ENCODE measurements at regions not wholly inside any gene's neighbourhood (a gene's known extent, or its start where the extent isn't known, plus 50 kb on each side); places are given as distances from the start of the nearest gene placed in this dataset.

DNA sequence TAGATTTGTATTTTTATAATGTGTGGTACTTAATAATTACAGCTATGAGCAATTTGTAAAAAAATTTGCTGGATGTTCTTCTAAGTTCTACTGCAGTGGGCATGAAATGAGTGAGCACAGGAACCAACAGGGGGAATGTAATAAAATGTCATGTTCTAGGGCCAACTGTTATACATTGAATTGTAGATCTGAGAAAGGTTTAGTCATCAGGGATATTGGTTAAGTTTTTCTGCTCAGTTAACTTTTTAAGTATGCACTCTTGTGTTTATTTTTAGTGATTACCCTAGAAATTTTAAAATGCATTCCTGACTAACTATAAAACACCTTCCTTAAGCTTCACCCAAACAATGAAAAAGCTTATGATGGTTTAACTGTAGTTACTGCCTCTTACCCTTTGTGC is 101.8 kb downstream of the CAND1 start:
- ChIA-PET CTCF (interaction anchor here (0.8 kb wide), 1 partner anchor 329 kb away, joined by 3 read pairs; no protein-coding TSS in a partner anchor), POLR2A (no interaction called here)

DNA sequence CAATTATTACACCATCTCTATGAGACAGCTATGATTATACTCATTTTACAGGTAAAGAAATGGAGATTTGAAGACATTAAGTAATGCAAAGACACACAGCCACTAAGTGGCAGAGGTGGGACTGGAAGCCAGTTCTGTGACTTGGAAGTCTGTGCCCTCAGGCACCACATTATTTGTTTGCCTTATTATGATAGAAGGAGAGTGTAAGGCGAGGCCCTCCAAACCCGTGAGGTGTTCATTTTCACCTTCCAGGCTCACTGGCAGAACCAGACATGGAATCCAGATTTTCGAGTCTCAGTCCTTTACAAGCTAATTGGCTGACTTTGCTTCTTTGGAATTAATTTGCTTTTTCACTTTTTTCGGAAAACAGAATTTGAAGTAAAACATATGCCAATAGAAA is 107.9 kb downstream of the CAND1 start:
- ChIA-PET CTCF (no interaction called here), POLR2A (no interaction called here)

DNA sequence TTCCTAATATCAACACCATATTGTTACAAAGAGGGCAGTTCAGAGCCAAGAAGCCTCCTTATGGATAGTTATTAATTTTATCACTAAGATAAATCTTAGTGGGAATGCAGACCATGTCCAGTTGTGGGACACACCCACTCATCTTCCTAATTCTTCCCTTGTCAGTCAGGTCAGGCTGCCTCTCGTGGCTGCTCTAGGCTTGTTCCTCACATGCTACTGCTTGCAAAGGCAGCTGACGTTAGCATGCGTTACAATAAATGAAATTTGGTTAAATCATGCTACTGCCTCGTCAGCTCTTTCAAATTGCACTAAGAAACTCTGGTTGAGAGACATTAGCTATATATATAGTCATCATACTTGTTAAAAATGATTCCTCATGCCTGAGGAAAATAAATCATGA is 108.4 kb downstream of the CAND1 start:
- CTCF ChIA-PET, result no interaction called here
- POLR2A ChIA-PET, result no interaction called here

GRCh38 chr12:67382241-67382871 is 113.2 kb downstream of the CAND1 start:
- ChIA-PET CTCF (no interaction called here), POLR2A (no interaction called here)

DNA sequence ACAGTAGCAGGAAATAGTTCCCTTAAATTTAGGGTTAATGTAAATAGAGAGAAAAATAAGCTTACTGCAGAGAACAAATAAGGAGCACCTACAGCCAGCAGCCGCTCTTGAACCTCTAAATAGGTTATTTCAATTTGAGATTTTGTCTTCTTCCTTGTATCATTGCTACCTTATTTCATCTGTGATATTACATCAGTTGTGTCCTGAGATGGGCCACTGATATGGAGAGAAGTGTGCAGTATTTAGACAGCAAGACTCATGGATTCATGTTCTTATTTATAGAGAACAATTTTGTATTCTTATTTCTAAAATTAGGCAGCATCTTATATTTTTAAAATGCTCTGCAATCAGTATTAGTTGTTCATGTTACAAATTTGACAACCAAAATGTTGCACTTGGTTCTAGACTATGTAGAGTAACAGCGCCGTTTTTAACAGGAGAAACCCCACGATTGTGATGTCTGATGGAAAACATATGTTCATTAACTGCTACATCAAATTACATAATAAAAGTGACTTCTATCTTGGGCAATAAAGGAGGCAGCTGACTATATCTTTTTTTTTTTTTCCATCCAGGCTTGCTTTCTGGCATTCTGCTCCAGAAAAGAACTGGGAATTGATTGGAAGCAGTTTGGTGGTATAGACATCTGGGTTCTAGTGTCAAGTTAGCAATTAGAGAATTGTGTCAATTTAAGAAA is 117.9 kb downstream of the CAND1 start:
- POLR2A ChIA-PET, result no interaction called here
- CTCF ChIA-PET, result no interaction called here

DNA sequence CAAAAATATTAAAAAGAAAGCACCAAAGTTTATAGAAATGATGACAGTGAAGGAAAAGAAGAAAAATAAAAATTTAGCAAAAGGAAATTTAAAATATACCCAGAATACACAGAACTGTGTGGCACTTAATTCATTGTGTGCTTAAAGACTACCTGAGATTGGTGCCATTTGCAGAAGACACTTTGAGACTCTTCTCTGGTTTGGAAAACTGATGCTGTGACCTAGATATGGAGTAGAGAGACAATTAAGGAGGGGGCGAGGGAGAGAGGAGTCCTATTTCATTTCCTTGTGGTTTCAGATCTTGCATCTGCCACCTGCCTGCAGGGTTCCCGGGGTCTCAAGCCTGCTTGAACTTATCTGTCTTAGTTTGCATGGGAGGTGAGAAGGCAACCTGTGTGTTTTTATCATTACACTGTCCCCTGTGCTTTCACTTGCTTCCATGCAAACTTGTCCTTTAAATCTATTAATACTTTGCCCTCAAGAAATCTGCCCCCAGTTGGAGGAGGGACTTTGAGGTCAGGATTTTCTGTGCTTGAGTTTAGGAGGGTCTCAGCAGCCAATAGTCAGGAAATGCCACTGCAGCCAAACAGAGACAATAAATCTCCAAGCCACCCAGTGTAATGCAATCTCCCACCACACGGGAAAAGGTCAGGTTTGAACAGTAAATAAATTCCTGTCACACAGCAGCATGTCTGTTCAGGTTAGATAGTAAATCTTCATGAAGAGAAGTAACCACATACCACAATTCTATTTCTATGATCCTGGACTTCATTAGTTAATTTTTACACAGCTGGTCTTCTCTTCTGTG is 119.4 kb downstream of the CAND1 start:
- POLR2A ChIA-PET, result no interaction called here
- CTCF ChIA-PET, result no interaction called here

DNA sequence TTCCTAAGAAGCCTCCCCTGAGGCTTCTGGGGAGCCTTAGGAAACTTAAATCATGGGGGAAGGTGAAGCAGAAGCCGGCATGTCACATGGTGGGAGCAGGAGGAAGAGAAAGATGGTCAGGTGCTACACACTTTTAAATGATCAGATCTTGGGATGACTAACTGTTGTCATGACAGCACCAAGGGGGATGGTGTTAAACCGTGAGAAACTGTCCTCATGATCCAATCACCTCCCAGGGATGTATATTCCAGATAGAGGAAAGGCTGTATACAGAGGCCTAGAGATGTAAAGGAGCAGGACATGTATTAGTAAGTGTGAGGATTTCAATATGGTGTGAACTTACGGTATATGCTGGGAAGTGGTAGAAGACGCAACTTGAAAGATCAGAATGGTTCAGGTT is 121.1 kb downstream of the CAND1 start:
- CTCF ChIA-PET, result no interaction called here
- POLR2A ChIA-PET, result no interaction called here

DNA sequence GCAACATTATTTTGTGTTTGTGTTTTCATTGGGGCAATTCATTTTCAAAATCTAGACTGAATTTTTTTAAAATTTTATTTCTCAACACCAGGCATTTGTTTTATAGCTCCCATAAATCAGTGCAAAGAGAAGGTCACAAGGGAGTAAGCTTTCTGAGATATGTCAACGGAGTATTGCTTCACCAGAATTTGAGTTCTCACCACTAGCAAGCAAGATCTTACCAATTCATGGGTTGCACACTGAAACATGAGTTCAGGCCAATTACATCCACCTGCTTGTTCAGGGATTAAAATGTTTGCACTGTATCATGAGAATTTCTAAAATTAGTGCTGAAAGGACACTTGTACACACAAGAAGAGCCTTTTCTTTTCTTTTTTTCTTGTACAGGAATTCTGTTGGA is 121.9 kb downstream of the CAND1 start:
- ChIA-PET POLR2A (no interaction called here), CTCF (no interaction called here)

GRCh38 chr12:67391656-67392055 is 122.5 kb downstream of the CAND1 start:
- CTCF ChIA-PET, result no interaction called here
- POLR2A ChIA-PET, result no interaction called here

- ChIA-PET POLR2A (no interaction called here), CTCF (no interaction called here)
Measured at GRCh38 chr12:67394550-67394949, 125.4 kb downstream of the CAND1 start.

DNA sequence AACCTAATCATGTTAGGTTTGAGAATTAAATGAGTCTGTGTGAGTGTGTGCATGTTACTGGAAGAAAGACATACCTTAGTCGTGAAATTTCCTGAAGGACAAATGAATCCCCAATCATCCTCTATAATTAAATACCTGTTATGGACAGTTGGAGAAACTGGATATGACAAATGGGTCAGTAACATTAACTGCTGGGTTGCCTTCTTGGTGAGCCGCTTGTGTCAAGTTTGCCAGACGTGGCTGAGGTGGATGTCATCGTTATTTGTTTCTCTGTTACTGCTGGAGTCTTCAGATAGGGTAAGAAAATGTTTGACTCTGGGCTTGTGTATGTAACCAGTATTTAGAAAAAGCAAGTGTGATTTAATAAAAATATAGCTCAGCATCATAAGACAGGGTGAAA is 131.6 kb downstream of the CAND1 start:
- POLR2A ChIA-PET, result no interaction called here

DNA sequence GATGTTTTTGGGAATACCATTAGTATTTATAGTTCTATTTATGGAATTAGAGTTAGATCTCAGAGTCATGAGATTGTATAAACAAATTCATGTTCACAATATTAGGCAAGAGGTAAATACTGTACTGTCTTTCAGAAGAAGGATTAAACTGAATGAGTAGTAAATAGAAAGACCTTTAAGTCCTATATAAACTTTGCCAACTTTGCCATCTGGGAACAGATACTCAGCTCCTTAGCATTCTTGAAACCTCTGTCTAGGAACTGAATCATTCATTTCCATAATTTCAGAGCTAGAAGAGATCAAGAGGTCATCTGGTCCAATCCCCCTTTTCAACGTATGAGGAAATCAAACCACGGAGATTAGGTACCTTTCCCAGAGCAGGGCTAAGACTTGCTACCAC is 141.1 kb downstream of the CAND1 start:
- ChIA-PET CTCF (interaction anchor here (0.9 kb wide), 1 partner anchor 54 kb away, joined by 3 read pairs; no protein-coding TSS in a partner anchor), POLR2A (no interaction called here)

More for the DNA sequence above, 131.6 kb downstream of the CAND1 start:
- CTCF ChIA-PET, result no interaction called here

DNA sequence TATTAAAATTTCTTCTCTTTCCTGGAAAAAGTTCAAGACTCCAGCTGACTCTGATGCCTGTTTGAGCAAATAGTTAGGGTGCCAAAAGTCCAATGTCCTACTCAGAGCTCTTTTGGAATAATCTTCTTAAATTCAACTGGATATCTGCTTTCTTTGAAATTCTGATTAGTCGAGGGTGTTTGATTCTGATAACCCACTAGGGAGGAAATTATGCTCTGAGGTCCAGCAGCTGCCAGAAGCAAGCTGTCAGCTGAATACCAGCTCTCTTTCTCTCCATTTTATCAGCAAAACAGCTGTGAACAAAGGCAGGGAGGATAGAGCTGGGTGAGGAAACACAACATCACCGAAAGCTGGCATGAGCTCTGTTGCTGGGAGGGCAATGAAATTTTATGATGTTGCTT is 141.5 kb downstream of the CAND1 start:
- POLR2A ChIA-PET, result no interaction called here
- CTCF ChIA-PET, result interaction anchor here (0.9 kb wide), 1 partner anchor 54 kb away, joined by 3 read pairs; no protein-coding TSS in a partner anchor

DNA sequence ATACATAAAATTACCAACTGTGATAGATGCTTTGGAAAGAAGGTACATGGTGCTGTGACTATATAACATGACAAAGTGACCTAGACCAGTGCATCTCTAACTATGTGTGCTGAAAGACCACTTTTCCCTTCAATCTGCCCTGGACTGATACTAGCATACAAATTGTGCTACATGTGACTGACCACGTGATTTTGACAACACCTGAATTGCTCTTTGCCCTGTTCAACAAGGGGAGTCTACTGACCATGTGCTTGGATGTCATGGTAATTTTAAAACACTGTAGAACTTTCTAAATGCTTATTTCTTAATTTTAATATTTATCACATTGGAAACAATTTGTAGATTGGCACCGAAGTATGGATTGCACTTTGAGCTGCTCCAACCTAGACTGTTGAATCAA is 142.4 kb downstream of the CAND1 start:
- CTCF ChIA-PET, result no interaction called here

DNA sequence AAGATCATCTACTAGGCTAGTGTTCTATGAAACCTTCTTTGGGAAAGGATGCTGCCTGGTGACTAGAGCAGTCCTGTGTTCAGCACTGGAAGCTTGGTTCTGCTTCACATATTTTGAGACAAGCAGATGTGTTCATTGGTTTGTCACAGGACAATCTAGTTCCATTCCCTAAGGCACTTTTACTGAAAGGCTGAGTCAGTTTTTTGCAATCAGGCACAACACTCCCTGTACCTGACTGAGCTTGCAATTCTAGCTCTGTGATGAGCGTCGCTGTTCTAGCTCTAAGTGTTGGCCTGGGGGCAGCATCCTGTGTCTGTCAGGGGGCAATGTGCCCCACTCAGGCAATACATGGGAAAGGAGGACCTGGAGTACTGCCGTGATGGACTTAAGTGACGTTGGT is 144.4 kb downstream of the CAND1 start:
- CTCF ChIA-PET, result no interaction called here
- POLR2A ChIA-PET, result no interaction called here

More for the DNA sequence above, 142.4 kb downstream of the CAND1 start:
- POLR2A ChIA-PET, result no interaction called here

GRCh38 chr12:67414011-67414715 is 145.0 kb downstream of the CAND1 start:
- ChIA-PET POLR2A (no interaction called here), CTCF (no interaction called here)

DNA sequence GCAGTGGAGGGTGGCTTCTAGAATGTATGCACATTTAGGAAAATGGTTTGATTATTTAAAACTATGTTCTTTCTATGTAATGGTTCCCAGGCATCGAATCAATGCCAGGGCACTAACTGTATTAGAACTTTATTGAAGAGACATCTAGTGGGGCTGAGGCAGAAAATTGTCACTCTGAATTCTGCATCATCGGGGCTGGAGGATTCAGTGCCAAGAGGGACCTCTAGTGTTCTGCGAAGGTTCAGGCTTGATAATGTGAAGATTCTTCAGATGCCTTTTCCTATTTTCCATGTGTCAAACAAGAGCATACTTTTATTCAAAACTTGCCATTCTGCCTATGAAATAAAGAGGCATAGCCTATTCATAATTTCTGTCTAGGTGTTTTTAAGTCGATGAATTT is 146.3 kb downstream of the CAND1 start:
- ChIA-PET POLR2A (no interaction called here), CTCF (no interaction called here)

DNA sequence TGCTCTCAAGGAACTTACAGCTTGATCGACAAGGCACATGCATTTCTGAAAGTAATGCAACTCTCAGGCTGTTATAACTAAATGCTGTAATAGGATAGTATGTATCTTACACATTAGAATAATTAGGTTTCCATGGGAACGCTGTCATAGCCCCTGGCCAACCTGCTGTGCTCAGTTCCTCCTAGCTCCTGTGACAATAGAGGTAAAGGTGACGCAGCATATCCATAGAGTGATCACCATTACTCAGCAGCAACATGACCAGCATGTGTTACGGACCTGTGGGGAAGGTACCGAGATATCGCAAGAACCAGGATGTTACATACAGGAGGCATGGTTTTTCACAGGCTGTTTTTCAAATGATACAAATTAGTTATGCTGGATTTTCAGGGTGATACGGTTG is 150.7 kb downstream of the CAND1 start:
- POLR2A ChIA-PET, result no interaction called here
- CTCF ChIA-PET, result no interaction called here

GRCh38 chr12:67420506-67420905 is 151.3 kb downstream of the CAND1 start:
- POLR2A ChIA-PET, result interaction anchor here (0.6 kb wide), 1 partner anchor 575 kb away, joined by 4 read pairs; no protein-coding TSS in a partner anchor

GRCh38 chr12:67422081-67422480 is 152.9 kb downstream of the CAND1 start:
- CTCF ChIA-PET, result no interaction called here

More at GRCh38 chr12:67420506-67420905, 151.3 kb downstream of the CAND1 start:
- CTCF ChIA-PET, result no interaction called here

GRCh38 chr12:67424784-67425183 is 155.6 kb downstream of the CAND1 start:
- POLR2A ChIA-PET, result no interaction called here
- CTCF ChIA-PET, result no interaction called here

More at GRCh38 chr12:67422081-67422480, 152.9 kb downstream of the CAND1 start:
- POLR2A ChIA-PET, result no interaction called here

All from activated CD8-positive, alpha-beta memory T cell treated with anti-CD3 and anti-CD28 coated beads for 36 hours (primary cell).